Eye (tissue), 1 donor: ENCODE measurements at regions not wholly inside any gene's neighbourhood (a gene's known extent, or its start where the extent isn't known, plus 50 kb on each side); places are given as distances from the start of the nearest gene placed in this dataset.

Source experiments
- DNase-seq: peaks from one replicate; pipeline ENCODE4 v3.0.0-alpha.2; 2015

- no peak for DNase-seq
Observed at GRCh38 chr1:87733386-87733785, 404.7 kb downstream of the LMO4 start.

GRCh38 chr1:87735750-87736149, 407.1 kb downstream of the LMO4 start:
- no peak for DNase-seq

DNA sequence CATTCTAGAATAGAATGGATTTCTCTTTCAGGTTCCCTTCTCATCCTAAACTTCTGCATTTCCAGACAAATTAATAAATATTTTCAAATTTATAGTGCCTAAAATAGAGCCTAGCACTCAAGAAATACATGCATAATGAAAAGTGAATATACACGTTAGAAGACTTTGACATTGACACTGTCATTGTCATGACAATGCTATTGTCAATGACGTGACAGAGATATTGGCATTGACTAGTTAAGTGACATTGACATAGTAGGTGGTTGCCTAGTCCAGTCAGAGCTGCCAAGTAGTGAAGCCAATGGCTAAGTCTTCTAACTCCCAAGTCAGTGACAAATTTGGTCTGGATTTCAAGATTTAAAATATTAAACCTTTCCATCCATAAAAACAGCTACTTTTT, 410.5 kb downstream of the LMO4 start:
- DNase-seq, result no peak

DNA sequence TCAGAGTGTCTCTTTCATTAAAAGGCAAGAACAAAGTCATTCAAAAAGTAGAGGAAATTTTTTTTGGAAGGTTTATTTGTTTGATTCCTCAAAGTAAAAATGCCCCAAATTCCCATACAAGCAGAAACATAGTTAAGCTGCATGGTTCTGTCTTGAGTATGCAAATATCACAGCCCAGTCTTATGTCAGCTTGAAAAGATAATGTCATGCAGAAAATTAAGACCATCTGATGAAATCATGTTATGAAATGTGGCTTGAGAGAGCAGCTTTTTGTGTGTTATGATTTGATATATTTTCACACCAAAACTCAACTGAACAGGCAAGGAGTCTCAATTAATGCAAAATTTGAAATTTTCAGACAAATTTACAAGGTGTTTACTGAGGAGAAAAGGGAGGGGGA, 411.0 kb downstream of the LMO4 start:
- no peak for DNase-seq

DNA sequence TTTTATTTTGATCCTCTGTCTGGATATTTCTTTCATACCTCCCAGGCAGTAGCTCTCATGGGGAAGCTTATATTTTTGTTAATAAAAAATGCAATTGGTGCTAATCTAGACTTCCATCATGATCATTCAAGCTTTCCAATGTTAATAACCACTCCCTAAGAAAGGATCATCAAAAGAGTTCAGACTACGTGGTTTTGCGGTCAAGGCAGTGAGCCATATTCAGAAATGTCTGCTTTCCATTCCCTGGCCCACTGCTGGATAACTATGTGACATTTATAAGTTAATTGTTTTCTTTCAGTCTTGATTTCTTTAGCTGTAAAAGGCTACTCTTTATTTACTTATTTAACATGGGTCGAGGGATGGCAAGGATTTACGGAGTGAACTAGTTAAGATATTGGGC, 414.6 kb downstream of the LMO4 start:
- DNase-seq, result peak; percentile 13

GRCh38 chr1:87744056-87744455, 415.4 kb downstream of the LMO4 start:
- no peak for DNase-seq

GRCh38 chr1:87744763-87745162, 416.1 kb downstream of the LMO4 start:
- DNase-seq, result no peak

DNA sequence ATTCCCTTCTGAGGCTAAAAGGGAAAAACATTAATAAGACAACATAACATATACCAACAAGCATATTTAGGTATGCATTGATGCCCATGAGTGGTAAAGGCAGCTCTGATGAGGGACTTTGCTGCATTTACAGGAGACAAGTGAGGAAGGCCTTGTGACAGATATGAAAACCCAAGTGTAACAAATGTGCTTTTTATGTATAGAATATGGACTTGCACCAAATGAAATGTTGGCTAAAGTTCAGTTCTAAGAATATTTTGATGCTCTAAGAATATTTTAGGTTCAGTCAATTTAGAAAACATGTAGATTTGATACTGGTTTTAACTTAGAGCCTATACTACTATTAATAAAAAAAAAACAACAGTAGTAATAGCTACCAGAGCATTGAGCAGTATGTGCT, 424.7 kb downstream of the LMO4 start:
- DNase-seq, result no peak

GRCh38 chr1:87754139-87754538, 425.5 kb downstream of the LMO4 start:
- DNase-seq, result no peak

- DNase-seq, result no peak
Observed at GRCh38 chr1:87757676-87758075, 429.0 kb downstream of the LMO4 start.

- DNase-seq, result no peak
Observed at GRCh38 chr1:87759421-87760087, 430.9 kb downstream of the LMO4 start.

GRCh38 chr1:87760155-87760554, 431.5 kb downstream of the LMO4 start:
- DNase-seq, result no peak

DNA sequence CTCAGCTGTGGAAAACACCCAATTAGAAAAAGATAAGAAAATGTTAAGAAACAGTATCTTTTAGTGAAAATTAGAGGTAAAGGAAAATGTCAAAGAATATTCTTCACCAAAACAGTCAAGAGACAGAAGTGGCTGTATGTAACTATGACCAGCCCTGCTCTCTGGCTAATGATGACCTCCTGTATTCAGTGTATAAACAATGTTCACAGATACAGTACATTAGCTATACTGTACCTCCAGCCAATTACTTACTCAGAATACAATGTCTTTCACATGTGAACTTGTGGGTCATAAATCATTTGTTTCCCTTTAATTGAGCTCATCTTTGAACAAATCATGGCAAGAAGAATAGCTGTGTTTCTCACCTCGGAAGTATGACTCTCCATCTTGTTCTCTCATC, 432.0 kb downstream of the LMO4 start:
- no peak for DNase-seq

- DNase-seq, result no peak
Observed at GRCh38 chr1:87763483-87763882, 434.8 kb downstream of the LMO4 start.

DNA sequence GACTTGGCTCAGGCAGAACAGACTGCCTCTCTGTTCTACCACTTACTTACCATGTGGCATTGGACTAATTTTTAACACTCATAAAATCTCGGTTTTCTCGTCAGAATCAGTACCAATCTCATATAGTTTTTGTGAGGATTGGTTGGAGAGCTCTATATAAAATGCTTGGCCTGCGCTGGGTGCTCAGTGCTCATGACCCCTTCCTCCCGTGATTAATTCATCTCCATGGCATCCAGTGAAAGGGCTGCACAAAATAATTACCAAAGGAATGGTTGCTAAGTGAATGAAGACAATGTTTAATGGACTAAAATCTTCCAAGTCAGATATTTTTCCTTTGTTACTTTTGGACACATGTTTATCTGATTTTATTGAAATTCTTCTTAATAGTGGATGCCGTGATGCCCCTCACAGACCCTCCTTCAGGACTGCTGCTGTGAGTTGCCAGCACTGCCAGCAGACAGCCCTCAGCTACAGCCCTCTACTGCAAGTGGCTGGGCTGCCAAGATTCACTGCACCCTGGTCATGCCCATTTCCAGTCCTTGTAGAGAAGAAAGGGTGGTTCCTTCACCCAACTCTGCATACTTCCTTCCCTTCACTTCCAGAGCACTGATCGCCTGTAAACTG, 436.5 kb downstream of the LMO4 start:
- DNase-seq, result no peak

DNA sequence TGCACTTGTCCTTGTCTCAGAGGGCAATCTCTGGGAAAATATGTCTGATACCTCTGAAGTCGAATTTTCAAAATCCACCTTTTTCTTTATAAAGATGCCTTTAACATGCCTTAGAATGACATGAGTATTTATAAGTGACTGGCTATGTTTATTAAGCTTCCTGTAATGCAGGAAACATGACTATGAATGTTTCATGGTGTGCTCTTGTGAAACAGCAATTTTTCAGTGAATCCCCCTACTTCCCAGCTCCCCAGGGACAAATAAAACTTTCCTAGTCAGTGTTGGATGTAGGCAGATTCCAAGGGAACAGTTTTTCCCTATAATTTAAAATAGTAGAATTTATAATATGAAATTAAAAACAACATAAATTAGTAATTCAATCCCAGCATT, 437.0 kb downstream of the LMO4 start:
- DNase-seq, result no peak

- DNase-seq, result no peak
Observed at GRCh38 chr1:87766737-87767136, 438.1 kb downstream of the LMO4 start.

DNA sequence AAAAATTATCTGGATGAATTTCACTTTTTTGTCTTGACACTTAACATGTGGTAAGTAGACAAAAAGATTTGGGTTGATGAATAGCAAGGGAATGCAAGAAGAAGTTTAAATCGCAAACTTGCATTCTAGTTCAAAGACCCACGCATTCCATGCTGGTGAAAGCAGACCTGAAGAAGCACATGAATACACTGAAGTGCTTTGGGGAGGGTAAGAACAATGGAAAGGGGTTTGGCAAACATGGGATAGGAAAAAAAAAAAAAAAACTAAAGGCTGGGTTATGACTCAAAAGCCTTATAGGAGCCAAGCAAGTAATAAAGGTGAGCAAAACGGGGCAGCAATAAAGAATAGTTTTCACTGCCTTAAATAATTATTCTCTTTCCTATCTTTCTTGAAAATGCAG, 450.2 kb downstream of the LMO4 start:
- no peak for DNase-seq

DNA sequence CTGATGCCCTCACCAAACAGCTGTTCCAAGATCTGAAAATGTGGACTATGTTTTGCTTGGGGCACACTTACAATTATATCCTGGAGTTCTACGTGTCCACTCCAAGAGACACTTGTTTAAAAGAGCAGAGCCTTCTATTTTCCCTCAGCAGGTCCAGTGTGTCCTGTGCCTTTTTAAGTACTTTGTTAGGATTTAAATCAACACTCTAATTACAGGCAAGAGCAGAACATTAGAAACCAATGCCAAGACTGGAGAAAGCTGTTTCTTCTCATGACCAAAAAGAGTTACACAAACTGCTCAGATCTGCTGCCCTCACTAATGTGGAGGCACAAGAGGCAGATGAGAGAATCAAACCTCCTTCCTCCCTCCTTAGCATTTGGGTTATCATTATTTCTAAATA, 452.9 kb downstream of the LMO4 start:
- no peak for DNase-seq

DNA sequence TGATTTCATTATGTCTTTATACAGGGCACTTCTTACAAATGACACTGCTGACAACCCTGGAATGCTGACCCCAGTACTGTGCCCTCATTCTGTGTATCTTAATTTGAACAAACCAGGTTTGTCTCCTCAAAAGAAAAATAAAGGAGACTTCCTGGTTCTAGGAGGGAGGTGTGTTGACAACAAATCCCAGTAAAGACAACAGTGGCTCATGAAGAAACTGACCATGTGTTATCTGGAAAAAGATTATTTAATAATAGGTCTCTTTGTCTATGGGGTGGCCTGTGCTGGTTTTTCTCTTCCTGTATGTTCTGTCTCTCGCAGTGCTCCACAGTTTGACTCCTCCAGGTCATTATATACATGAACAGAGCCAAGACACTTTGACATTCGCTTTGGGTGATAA, 454.6 kb downstream of the LMO4 start:
- no peak for DNase-seq

DNA sequence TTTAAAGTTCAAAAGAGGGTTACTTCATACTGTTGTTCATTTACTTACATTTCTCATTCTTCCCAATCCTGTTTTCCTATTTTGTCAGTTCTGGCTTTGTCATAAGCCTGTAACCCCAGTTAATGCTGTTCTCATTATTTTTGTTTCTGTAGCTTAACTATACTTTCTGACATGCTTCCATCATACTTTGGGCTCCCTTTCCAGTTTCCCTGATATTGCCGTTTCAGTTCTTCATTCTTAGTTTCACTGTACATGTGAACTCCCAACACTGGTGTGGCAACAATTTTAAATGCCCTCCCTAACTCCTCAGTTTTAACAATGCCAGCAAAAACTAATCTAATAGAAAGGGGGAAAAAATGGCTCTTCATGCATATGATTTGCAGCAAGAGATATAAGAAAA, 456.7 kb downstream of the LMO4 start:
- DNase-seq, result no peak

DNA sequence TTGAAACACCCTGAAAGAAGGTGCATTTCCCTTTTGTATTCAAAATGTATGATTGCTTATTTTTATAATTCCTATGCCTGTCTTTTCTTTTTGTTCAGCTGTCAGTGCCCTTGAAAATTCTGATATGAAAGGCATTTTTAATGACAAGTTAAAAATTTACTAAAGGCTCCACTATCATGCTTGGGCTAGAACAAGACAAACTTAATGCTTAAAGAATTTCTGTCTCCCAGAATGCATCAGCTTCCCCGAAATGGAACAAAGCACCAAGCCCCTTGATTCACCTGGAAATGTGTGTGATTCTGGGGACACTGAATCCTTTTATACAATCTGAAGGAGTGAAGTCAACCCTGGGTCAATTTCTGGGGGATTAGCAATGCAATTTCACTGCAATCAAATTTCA, 457.5 kb downstream of the LMO4 start:
- DNase-seq, result peak; percentile 19

DNA sequence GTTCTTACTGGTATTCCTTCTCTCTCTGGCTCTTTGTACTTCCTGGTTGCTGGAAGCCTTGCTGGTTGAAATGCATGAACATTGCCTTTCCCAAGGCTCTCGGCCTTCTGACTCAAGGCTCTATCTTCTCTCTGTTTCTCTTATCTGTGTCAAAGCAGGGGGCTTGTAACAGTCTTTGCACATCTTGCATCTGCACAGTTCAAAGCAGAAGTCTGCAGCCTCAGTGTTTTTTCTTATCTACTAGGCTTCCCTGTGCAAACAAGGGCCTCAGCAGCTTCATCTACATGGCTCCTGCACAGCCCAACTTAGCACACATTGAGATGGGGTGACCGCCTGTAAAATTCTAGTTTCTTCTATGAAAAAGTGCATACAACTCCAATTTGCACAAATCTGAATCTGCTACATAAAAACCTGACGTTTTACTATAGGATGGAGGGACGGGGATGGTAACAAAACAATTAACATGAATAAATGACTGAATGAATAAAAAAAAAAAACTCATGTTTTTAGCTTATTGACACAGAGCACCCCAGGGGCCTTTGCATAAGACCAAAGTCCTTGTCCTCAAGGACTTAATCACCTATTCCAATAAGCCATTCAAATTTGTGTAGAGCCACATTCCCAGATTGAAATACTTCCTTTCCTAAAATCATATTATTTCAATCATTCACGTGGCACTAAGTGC, 458.3 kb downstream of the LMO4 start:
- DNase-seq, result no peak

GRCh38 chr1:87787551-87787950, 458.9 kb downstream of the LMO4 start:
- DNase-seq, result peak; percentile 32

DNA sequence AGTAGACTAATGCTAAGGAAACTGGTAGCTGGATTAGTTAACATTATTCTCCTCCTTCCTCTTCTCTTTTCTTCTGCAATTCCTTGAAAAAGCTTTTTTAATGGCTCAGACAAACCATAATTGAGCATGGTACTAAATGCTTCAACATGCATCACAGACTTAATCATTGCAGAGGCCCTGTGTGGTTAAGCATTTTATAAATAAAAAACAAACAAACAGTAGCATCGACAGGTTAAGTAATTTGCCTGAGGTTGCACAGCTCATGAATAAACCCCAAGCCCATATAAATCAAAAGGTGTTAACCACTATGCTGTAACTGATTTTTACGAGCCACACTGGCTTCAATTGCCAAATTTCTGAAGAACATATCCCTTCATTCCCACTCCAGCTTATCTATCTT, 462.1 kb downstream of the LMO4 start:
- no peak for DNase-seq
